LHCN-M2 (cell line): ENCODE measurements at regions not wholly inside any gene's neighbourhood (a gene's known extent, or its start where the extent isn't known, plus 50 kb on each side); places are given as distances from the start of the nearest gene placed in this dataset.

Experiments used
- DNase-seq: peaks from one replicate; pipeline ENCODE4 v3.0.0-alpha.2; 2012; ENCODE audit warnings: low read depth

- no peak for DNase-seq
Observed at GRCh38 chr18:59967878-59968277, 68.1 kb downstream of the PMAIP1 start.

- no peak for DNase-seq
Observed at GRCh38 chr18:59966913-59967312, 67.1 kb downstream of the PMAIP1 start.

- DNase-seq: no peak
Observed at GRCh38 chr18:59963229-59963628, 63.4 kb downstream of the PMAIP1 start.

DNA sequence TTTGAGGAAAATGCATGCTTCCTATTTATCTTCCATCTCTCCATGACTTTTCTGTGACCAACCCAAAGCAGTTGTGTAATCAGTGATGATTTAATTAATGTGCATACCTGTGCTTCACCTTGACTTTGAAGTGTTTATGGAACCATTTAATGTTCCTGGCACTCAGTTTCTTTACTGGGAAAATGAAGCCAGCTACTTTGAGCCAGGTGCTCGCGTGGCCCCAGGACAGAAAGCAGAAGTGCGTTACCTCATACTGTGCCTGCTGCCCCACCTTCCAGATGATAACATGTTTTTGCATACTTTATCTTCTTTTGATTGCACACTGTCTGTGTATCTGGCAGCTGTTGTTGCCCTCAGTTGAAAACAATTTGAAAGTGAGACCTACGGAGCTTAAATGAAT, 61.3 kb downstream of the PMAIP1 start:
- no peak for DNase-seq

DNA sequence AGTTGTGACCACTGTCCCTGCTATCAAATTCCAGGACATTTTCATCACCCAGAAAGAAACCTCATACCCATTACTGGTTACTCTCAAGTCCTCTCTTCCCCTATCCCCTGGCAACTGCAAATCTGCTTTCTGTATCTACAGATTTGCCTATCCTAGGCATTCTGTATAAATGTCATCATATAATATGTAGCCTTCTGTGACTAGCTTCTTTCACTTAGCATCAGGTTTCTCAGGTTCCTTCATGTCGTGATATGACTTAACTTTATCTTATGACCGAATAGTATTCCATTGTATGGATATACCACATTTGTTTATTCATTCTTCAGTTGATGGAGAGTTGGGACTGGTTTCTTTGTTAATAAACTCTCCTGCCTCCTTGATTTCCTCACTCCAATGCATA, 60.5 kb downstream of the PMAIP1 start:
- DNase-seq: no peak

DNA sequence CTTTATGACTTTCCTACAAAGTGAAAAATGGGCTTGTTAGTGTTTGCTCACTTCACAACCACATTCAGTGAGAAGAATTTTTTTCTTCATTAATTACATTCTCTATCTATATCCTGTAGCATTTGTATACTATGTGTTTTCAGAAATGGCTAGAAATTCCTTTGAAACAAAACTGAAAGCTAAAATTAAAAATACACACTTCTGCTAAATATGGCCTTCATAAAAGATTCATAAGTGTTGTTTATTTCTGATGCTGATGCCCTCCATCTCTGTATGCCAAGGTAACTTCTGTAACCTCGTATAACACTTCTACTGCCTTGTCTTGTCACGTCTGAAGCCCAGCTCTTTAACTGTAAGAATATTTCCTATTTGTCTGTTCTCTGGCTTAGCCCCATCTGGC, 59.8 kb downstream of the PMAIP1 start:
- DNase-seq: no peak

DNA sequence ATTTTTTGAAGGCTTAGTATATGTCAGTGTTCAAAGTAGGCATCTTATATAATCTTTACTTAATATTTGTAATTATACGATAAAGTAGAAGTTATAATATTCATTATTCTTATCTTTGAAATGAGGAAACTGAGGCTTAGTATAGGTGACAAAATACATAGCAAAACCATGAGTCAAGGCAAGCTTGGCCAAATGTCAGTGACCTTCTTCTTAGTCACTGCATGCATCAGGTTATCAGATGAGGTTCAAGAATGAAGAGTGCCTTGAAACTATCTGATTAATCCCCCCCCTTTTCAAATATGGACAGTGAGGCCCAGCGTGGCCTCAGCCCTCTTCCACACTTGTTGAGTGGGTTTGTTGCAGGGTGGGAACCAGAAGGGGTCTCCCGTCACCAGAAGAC, 59.3 kb downstream of the PMAIP1 start:
- DNase-seq: peak; percentile 34

- peak; percentile 97 for DNase-seq
Observed at GRCh38 chr18:59957957-59958356, 58.2 kb downstream of the PMAIP1 start.

DNA sequence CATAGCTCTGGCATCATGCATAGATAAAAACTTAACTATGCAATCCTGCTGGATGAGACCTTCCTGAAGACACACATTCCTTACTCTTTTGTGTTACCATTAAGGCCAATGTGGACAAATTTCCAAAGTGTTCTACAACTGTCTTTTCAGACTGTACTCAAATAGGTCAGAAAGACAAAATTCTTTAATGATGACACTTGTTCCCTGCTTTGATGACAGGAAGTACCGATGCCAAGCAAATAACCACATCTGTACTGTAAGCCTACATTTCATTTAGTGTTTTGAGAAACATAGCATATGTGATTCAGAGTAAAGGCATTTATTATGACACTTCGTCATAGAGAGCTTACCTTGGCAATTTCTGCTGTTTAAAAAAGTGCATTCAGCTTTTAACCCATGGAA, 55.0 kb downstream of the PMAIP1 start:
- peak; percentile 70 for DNase-seq

DNA sequence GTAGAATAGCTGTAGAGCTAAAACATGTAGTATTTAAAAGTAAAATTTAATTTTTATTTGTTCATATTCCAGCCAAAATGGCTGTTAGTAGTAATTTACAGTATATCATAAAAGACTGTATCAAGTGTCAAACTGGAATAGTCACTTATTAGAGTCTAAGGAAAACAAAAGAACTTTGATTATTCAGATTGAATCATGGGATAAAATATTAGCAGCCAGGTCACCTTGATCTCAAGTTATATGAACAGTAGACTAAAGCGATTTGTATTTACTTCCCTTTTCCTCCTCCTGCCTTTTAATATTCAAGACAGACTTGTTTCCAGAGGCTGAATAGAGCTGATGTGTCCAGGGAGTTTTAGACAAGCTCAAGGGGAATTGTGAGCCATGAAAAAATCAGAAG, 54.4 kb downstream of the PMAIP1 start:
- DNase-seq: no peak
